ENCODE measurements at regions not wholly inside any gene's neighbourhood (a gene's known extent, or its start where the extent isn't known, plus 50 kb on each side); places are given as distances from the start of the nearest gene placed in this dataset.

GRCh38 chr9:95740217-95741004 is 135.1 kb upstream of the ERCC6L2 start:
- TF ChIP-seq CTCF (conservative IDR thresholded peaks at IDR 0.05; ENCODE audit: low read depth in 2 of 2), result no peak
- TF ChIP-seq POLR2AphosphoS5 (IDR thresholded peaks at IDR 0.05; ENCODE audit: low read depth), result no peak
- TF ChIP-seq EZH2 (IDR thresholded peaks at IDR 0.05; ENCODE audit: low read depth, unreplicated experiment), result no peak
- no peak for TF ChIP-seq EZH2phosphoT487 (IDR thresholded peaks at IDR 0.05; ENCODE audit: unreplicated experiment)
- TF ChIP-seq REST (IDR thresholded peaks at IDR 0.05; ENCODE audit: unreplicated experiment), result no peak
- TF ChIP-seq, protein P1, sequence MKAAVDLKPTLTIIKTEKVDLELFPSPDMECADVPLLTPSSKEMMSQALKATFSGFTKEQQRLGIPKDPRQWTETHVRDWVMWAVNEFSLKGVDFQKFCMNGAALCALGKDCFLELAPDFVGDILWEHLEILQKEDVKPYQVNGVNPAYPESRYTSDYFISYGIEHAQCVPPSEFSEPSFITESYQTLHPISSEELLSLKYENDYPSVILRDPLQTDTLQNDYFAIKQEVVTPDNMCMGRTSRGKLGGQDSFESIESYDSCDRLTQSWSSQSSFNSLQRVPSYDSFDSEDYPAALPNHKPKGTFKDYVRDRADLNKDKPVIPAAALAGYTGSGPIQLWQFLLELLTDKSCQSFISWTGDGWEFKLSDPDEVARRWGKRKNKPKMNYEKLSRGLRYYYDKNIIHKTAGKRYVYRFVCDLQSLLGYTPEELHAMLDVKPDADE (IDR thresholded peaks at IDR 0.05), result no peak
- no peak for TF ChIP-seq CREB1 (CRISPR knock-in tag; IDR thresholded peaks at IDR 0.05; ENCODE audit: low read depth)
- no peak for TF ChIP-seq ZNF462 (CRISPR knock-in tag; IDR thresholded peaks at IDR 0.05)
- TF ChIP-seq JUNB (IDR thresholded peaks at IDR 0.05; ENCODE audit: unreplicated experiment), result no peak
- no peak for TF ChIP-seq ZNF331 (CRISPR knock-in tag; IDR thresholded peaks at IDR 0.05; ENCODE audit: low read depth)

Data from GM23338 (cell line).